ENCODE measurements at regions not wholly inside any gene's neighbourhood (a gene's known extent, or its start where the extent isn't known, plus 50 kb on each side); places are given as distances from the start of the nearest gene placed in this dataset.

- no peak for DNase-seq
These were observed 127.7 kb upstream of the LRFN2 start for GRCh38 chr6:40714576-40715564.

- DNase-seq: no peak
These were observed 127.0 kb upstream of the LRFN2 start for GRCh38 chr6:40714143-40714542.

GRCh38 chr6:40713002-40713719 lies 126.0 kb upstream of the LRFN2 start:
- no peak for DNase-seq

- no peak for DNase-seq
These were observed 123.6 kb upstream of the LRFN2 start for GRCh38 chr6:40710626-40711330.

GRCh38 chr6:40708049-40708448 lies 120.9 kb upstream of the LRFN2 start:
- no peak for DNase-seq

- no peak for DNase-seq
These were observed 119.0 kb upstream of the LRFN2 start for GRCh38 chr6:40706178-40706577.

- DNase-seq: no peak
These were observed 118.2 kb upstream of the LRFN2 start for GRCh38 chr6:40705354-40705753.

GRCh38 chr6:40701352-40702007 lies 114.3 kb upstream of the LRFN2 start:
- DNase-seq: no peak

GRCh38 chr6:40700006-40700580 lies 112.9 kb upstream of the LRFN2 start:
- no peak for DNase-seq

GRCh38 chr6:40695750-40696415 lies 108.7 kb upstream of the LRFN2 start:
- no peak for DNase-seq

- DNase-seq: no peak
These were observed 108.0 kb upstream of the LRFN2 start for GRCh38 chr6:40695114-40695513.

- no peak for DNase-seq
These were observed 106.6 kb upstream of the LRFN2 start for GRCh38 chr6:40693768-40694167.

GRCh38 chr6:40692337-40692736 lies 105.2 kb upstream of the LRFN2 start:
- DNase-seq: no peak

- DNase-seq: no peak
These were observed 102.0 kb upstream of the LRFN2 start for GRCh38 chr6:40689185-40689584.

GRCh38 chr6:40688214-40688761 lies 101.1 kb upstream of the LRFN2 start:
- no peak for DNase-seq

GRCh38 chr6:40685862-40686261 lies 98.7 kb upstream of the LRFN2 start:
- no peak for DNase-seq

- DNase-seq: no peak
These were observed 94.5 kb upstream of the LRFN2 start for GRCh38 chr6:40681622-40682021.

- DNase-seq: no peak
These were observed 91.8 kb upstream of the LRFN2 start for GRCh38 chr6:40678941-40679340.

GRCh38 chr6:40674170-40674569 lies 87.0 kb upstream of the LRFN2 start:
- DNase-seq: no peak

GRCh38 chr6:40672087-40672486 lies 84.9 kb upstream of the LRFN2 start:
- no peak for DNase-seq

GRCh38 chr6:40671694-40672050 lies 84.5 kb upstream of the LRFN2 start:
- DNase-seq: no peak
